ENCODE measurements at regions not wholly inside any gene's neighbourhood (a gene's known extent, or its start where the extent isn't known, plus 50 kb on each side); places are given as distances from the start of the nearest gene placed in this dataset.

- no peak for TF ChIP-seq TEAD4 (CRISPR knock-in tag; IDR thresholded peaks at IDR 0.05)
Observed at GRCh38 chr1:56156971-56157876, 422.1 kb downstream of the PLPP3 start (continued).

GRCh38 chr1:56153276-56153675, 426.1 kb downstream of the PLPP3 start:
- no peak for TF ChIP-seq ZMAT4 (CRISPR knock-in tag; IDR thresholded peaks at IDR 0.05)
- DNase-seq (ENCODE audit: low spot score) (no peak), ATAC-seq (no peak)
- CTCF ChIA-PET, result no interaction called here
- no peaks in the 10 kb centered on the region for H3K27me3 Mint-ChIP-seq (ENCODE audit: low read depth)
- H3K36me3 Mint-ChIP-seq, result no peaks in the 10 kb centered on the region
- no peak overlapping the region for H3K27ac Mint-ChIP-seq
- no peaks in the 10 kb centered on the region for H3K9me3 Mint-ChIP-seq
- H3K4me1 Mint-ChIP-seq, result peaks cover 7% of the 10 kb centered on the region; the same call in 1 of the 2 replicates
- H3K4me3 Mint-ChIP-seq, result no peak overlapping the region
- POLR2A ChIA-PET, result no interaction called here

GRCh38 chr1:56152635-56153034, 426.7 kb downstream of the PLPP3 start:
- H3K4me1 Mint-ChIP-seq, result peaks cover 7% of the 10 kb centered on the region; the same call in 1 of the 2 replicates
- H3K4me3 Mint-ChIP-seq, result no peak overlapping the region
- H3K27me3 Mint-ChIP-seq (ENCODE audit: low read depth), result no peaks in the 10 kb centered on the region
- no peaks in the 10 kb centered on the region for H3K9me3 Mint-ChIP-seq
- TF ChIP-seq NR3C1 (CRISPR knock-in tag; conservative IDR thresholded peaks at IDR 0.05; ENCODE audit: low read depth) (no peak), FOXP1 (CRISPR knock-in tag; IDR thresholded peaks at IDR 0.05; ENCODE audit: borderline replicate concordance) (no peak), ATF3 (CRISPR knock-in tag; conservative IDR thresholded peaks at IDR 0.05) (no peak), CREB1 (CRISPR knock-in tag; IDR thresholded peaks at IDR 0.05) (no peak), EMX1 (CRISPR knock-in tag; IDR thresholded peaks at IDR 0.05) (no peak), OVOL2 (CRISPR knock-in tag; IDR thresholded peaks at IDR 0.05; ENCODE audit: borderline replicate concordance) (no peak), TCF7 (CRISPR knock-in tag; IDR thresholded peaks at IDR 0.05; ENCODE audit: low read depth) (no peak), ZNF423 (CRISPR knock-in tag; IDR thresholded peaks at IDR 0.05) (no peak), TEAD1 (CRISPR knock-in tag; IDR thresholded peaks at IDR 0.05) (no peak), FOXP4 (CRISPR knock-in tag; IDR thresholded peaks at IDR 0.05) (no peak), ZNF416 (CRISPR knock-in tag; IDR thresholded peaks at IDR 0.05) (no peak), HMGA2 (CRISPR knock-in tag; IDR thresholded peaks at IDR 0.05) (no peak), NFYB (CRISPR knock-in tag; conservative IDR thresholded peaks at IDR 0.05; ENCODE audit: low read depth) (no peak), CTCF (IDR thresholded peaks at IDR 0.05) (no peak), FOXJ3 (CRISPR knock-in tag; IDR thresholded peaks at IDR 0.05; ENCODE audit: borderline replicate concordance) (no peak), RORB (CRISPR knock-in tag; IDR thresholded peaks at IDR 0.05) (no peak)
- TF ChIP-seq, protein P1, sequence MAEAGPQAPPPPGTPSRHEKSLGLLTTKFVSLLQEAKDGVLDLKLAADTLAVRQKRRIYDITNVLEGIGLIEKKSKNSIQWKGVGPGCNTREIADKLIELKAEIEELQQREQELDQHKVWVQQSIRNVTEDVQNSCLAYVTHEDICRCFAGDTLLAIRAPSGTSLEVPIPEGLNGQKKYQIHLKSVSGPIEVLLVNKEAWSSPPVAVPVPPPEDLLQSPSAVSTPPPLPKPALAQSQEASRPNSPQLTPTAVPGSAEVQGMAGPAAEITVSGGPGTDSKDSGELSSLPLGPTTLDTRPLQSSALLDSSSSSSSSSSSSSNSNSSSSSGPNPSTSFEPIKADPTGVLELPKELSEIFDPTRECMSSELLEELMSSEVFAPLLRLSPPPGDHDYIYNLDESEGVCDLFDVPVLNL (CRISPR knock-in tag; IDR thresholded peaks at IDR 0.05; ENCODE audit: borderline replicate concordance, low read depth), result no peak
- TF ChIP-seq, protein P2, sequence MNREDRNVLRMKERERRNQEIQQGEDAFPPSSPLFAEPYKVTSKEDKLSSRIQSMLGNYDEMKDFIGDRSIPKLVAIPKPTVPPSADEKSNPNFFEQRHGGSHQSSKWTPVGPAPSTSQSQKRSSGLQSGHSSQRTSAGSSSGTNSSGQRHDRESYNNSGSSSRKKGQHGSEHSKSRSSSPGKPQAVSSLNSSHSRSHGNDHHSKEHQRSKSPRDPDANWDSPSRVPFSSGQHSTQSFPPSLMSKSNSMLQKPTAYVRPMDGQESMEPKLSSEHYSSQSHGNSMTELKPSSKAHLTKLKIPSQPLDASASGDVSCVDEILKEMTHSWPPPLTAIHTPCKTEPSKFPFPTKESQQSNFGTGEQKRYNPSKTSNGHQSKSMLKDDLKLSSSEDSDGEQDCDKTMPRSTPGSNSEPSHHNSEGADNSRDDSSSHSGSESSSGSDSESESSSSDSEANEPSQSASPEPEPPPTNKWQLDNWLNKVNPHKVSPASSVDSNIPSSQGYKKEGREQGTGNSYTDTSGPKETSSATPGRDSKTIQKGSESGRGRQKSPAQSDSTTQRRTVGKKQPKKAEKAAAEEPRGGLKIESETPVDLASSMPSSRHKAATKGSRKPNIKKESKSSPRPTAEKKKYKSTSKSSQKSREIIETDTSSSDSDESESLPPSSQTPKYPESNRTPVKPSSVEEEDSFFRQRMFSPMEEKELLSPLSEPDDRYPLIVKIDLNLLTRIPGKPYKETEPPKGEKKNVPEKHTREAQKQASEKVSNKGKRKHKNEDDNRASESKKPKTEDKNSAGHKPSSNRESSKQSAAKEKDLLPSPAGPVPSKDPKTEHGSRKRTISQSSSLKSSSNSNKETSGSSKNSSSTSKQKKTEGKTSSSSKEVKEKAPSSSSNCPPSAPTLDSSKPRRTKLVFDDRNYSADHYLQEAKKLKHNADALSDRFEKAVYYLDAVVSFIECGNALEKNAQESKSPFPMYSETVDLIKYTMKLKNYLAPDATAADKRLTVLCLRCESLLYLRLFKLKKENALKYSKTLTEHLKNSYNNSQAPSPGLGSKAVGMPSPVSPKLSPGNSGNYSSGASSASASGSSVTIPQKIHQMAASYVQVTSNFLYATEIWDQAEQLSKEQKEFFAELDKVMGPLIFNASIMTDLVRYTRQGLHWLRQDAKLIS (CRISPR knock-in tag; IDR thresholded peaks at IDR 0.05; ENCODE audit: borderline replicate concordance), result no peak
- TF ChIP-seq, protein P3, sequence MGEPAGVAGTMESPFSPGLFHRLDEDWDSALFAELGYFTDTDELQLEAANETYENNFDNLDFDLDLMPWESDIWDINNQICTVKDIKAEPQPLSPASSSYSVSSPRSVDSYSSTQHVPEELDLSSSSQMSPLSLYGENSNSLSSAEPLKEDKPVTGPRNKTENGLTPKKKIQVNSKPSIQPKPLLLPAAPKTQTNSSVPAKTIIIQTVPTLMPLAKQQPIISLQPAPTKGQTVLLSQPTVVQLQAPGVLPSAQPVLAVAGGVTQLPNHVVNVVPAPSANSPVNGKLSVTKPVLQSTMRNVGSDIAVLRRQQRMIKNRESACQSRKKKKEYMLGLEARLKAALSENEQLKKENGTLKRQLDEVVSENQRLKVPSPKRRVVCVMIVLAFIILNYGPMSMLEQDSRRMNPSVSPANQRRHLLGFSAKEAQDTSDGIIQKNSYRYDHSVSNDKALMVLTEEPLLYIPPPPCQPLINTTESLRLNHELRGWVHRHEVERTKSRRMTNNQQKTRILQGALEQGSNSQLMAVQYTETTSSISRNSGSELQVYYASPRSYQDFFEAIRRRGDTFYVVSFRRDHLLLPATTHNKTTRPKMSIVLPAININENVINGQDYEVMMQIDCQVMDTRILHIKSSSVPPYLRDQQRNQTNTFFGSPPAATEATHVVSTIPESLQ (CRISPR knock-in tag; IDR thresholded peaks at IDR 0.05), result no peak
- ATAC-seq, result no peak
- POLR2A ChIA-PET, result no interaction called here
- CTCF ChIA-PET, result no interaction called here
- no peak overlapping the region for H3K27ac Mint-ChIP-seq
- DNase-seq (ENCODE audit: low spot score), result no peak
- H3K36me3 Mint-ChIP-seq, result no peaks in the 10 kb centered on the region
